B cell (primary cell): ENCODE measurements at regions not wholly inside any gene's neighbourhood (a gene's known extent, or its start where the extent isn't known, plus 50 kb on each side); places are given as distances from the start of the nearest gene placed in this dataset.
A peak's percentile ranks its signal among the peaks of the same experiment; 100 is the strongest.

Experiments
- ATAC-seq: fragments of 200-7000 bp; cut with Tn5 transposase; one replicate; pipeline ENCODE4 v1.10.0; 2021; ENCODE audit warnings: low read depth, mild to moderate bottlenecking, moderate number of reproducible peaks, moderate library complexity
- CTCF ChIA-PET: fragments of 350-600 bp; sonication (Branson Sonifier 250); formaldehyde crosslinking; loops from one replicate; lab custom pipeline; 2021; ENCODE audit warnings: antibody characterized with exemption, inconsistent platforms; lab: Charles Lee
- POLR2A ChIA-PET: fragments of 350-600 bp; sonication (Branson Sonifier 250); formaldehyde crosslinking; loops from one replicate; lab custom pipeline; 2021; ENCODE audit warnings: antibody characterized with exemption; lab: Charles Lee
- DNase-seq: peaks from one replicate; pipeline ENCODE4 v3.0.0; 2013
- H2AFZ ChIP-seq: 2 replicates; pipeline ENCODE4 v1.6.1; 2012; ENCODE audit warnings: mild to moderate bottlenecking, low read depth, low read length; ENCODE audit not compliant: insufficient read depth, poor library complexity, severe bottlenecking
- H3K27ac ChIP-seq, 2 donors: 1 replicate in 1 of 2; 2 replicates in 1 of 2; pipeline ENCODE4 v1.5.1; 2012 to 2013; ENCODE audit warnings: low read length in 2 of 2, mild to moderate bottlenecking in 2 of 2, moderate library complexity in 1 of 2
- H3K27me3 ChIP-seq, 4 experiments: fragments of 200-600 bp in 1 of 4; sonication (generic) in 1 of 4; replicated peaks in 1 of 4; 1 replicate in 2 of 4; 2 replicates in 2 of 4; pipeline versions ENCODE4 v1.6.1 to v1.7.0; 2013 to 2016; ENCODE audit warnings: low read length in 3 of 4, mild to moderate bottlenecking in 2 of 4, mixed read lengths in 1 of 4, moderate library complexity in 1 of 4; ENCODE audit not compliant: insufficient read depth in 4 of 4, control insufficient read depth in 3 of 4; ENCODE audit errors: control extremely low read depth in 1 of 4
- H3K36me3 ChIP-seq, 2 experiments: replicated peaks in 1 of 2; 1 replicate in 1 of 2; 2 replicates in 1 of 2; pipeline versions ENCODE4 v1.6.1 to v1.7.1; 2013; ENCODE audit warnings: low read length in 1 of 2; ENCODE audit not compliant: insufficient read depth in 2 of 2, control insufficient read depth in 1 of 2; ENCODE audit errors: control extremely low read depth in 1 of 2, extremely low read depth in 1 of 2
- H3K4me1 ChIP-seq, 2 donors: fragments of 200-600 bp in 1 of 2; sonication (generic) in 1 of 2; 1 replicate in 1 of 2; 2 replicates in 1 of 2; pipeline versions ENCODE4 v1.5.1 to v1.6.1; 2013 to 2017; ENCODE audit warnings: low read length in 2 of 2; ENCODE audit not compliant: control insufficient read depth in 2 of 2, insufficient read depth in 2 of 2
- H3K4me2 ChIP-seq: replicated peaks from 2 replicates; pipeline ENCODE3; 2012; ENCODE audit warnings: mild to moderate bottlenecking, low read depth, low read length; ENCODE audit not compliant: poor library complexity, severe bottlenecking
- H3K4me3 ChIP-seq, 5 experiments: fragments of 200-600 bp in 1 of 5; sonication (generic) in 1 of 5; 1 replicate in 3 of 5; 2 replicates in 2 of 5; pipeline versions ENCODE4 v1.5.1 to v1.7.0; 2011 to 2016; ENCODE audit warnings: low read length in 4 of 5, mild to moderate bottlenecking in 4 of 5, low read depth in 2 of 5, control low read depth in 1 of 5, moderate library complexity in 1 of 5; ENCODE audit not compliant: insufficient read depth in 1 of 5; ENCODE audit errors: control extremely low read depth in 1 of 5, extremely low read depth in 1 of 5
- H3K79me2 ChIP-seq: fragments of 200-600 bp; sonication (generic); one replicate; pipeline ENCODE4 v1.6.0; 2016; ENCODE audit warnings: low read length; ENCODE audit not compliant: control insufficient read depth, insufficient read depth
- H3K9ac ChIP-seq: fragments of 200-600 bp; sonication (generic); 2 replicates; pipeline ENCODE4 v1.6.1; 2017; ENCODE audit warnings: mild to moderate bottlenecking, low read length, moderate library complexity
- H3K9me3 ChIP-seq, 3 donors: one replicate each; pipeline versions ENCODE4 v1.6.1 to v1.7.1; 2013; ENCODE audit warnings: low read length in 2 of 3; ENCODE audit not compliant: control insufficient read depth in 2 of 3, insufficient read depth in 1 of 3; ENCODE audit errors: control extremely low read depth in 1 of 3
- H4K20me1 ChIP-seq: 2 replicates; pipeline ENCODE4 v1.6.0; 2012; ENCODE audit warnings: mild to moderate bottlenecking, low read length; ENCODE audit not compliant: insufficient read depth, control insufficient read depth, poor library complexity, severe bottlenecking
- H3K27ac Mint-ChIP-seq: one replicate; pipeline ENCODE4 v1.8.0; 2021; ENCODE audit warnings: mixed read lengths
- H3K27me3 Mint-ChIP-seq: one replicate; pipeline ENCODE4 v1.8.0; 2021; ENCODE audit warnings: mixed read lengths
- H3K4me1 Mint-ChIP-seq: one replicate; pipeline ENCODE4 v1.8.0; 2021; ENCODE audit warnings: mixed read lengths
- H3K4me3 Mint-ChIP-seq: one replicate; pipeline ENCODE4 v1.8.0; 2021; ENCODE audit warnings: mixed read lengths
- H3K9me3 Mint-ChIP-seq: one replicate; pipeline ENCODE4 v1.8.0; 2022; ENCODE audit warnings: mixed read lengths; ENCODE audit not compliant: insufficient read depth
- EZH2 ChIP-seq: IDR thresholded peaks from 2 replicates; pipeline ENCODE4 v1.6.1; 2012; ENCODE audit warnings: borderline replicate concordance, low read depth, mild to moderate bottlenecking, moderate library complexity, low read length; ENCODE audit not compliant: insufficient read depth, poor library complexity, severe bottlenecking
- WGBS: methylation state at CpG from one replicate; pipeline ENCODE4 v1.1.5; 2013; ENCODE audit warnings: missing lambda C conversion rate; ENCODE audit not compliant: insufficient coverage; 5-methylcytosine and 5-hydroxymethylcytosine counted together
- intact Hi-C: fragments of 100-400 bp; cut with micrococcal nuclease; formaldehyde crosslinking; loops from one replicate; pipeline ENCODE4 v1.10.0; 2022
- TF ChIP-seq, protein P1 (sequence below): fragments of 200-600 bp; IDR thresholded peaks from one replicate; pipeline ENCODE4 v1.8.0; 2022; ENCODE audit warnings: antibody characterized with exemption, mild to moderate bottlenecking

DNA sequence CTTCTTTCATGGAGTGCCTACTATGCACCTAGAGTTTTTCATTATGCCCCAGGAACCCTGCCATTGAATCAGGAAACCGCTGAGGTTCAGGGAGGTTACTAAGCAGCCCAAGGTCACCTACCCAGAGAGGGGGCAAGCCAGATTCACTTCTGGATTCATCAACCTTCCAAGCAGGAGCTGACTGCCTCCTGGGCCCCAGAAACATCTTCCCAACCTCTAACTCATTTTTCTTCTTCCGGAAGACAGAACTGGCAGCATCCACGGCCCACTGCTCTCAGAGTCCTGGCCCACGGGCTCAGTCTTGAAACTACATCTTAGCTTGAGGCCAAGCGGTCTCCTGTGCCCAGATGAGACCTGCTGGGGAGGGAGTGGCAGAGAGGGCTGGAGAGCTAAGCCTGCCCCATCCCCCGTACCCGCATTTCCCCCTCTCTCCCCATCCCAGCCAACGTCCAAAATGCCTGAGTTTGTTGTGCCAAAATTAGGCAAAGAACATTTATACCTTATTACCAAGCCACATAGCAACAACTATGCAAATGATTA lies 281.0 kb downstream of the CDC5L start:
- no peaks in the 10 kb centered on the region for H3K4me1 Mint-ChIP-seq
- ChIA-PET CTCF (interaction anchor here (1.0 to 1.6 kb wide), 5 partner anchors 11 to 1266 kb away, joined by 3 to 8 read pairs (median 5); no protein-coding TSS in a partner anchor), POLR2A (interaction anchor here (0.7 kb wide), 1 partner anchor 692 kb away, joined by 3 read pairs; no protein-coding TSS in a partner anchor)
- Histone ChIP-seq H3K27ac (no peak overlapping the region), H3K27me3 (no peaks in the 10 kb centered on the region), H3K4me3 (no peak overlapping the region), H3K79me2 (no peaks in the 10 kb centered on the region), H3K9ac (no peak overlapping the region), H3K36me3 (no peaks in the 10 kb centered on the region), H3K9me3 (no peaks in the 10 kb centered on the region), H3K4me2 (no peak overlapping the region), H3K4me1 (no peaks in the 10 kb centered on the region), H2AFZ (no peak overlapping the region), H4K20me1 (no peaks in the 10 kb centered on the region)
- no peak for DNase-seq
- H3K4me3 Mint-ChIP-seq, result no peak overlapping the region
- H3K9me3 Mint-ChIP-seq, result no peaks in the 10 kb centered on the region
- no peak for ATAC-seq
- TF ChIP-seq, protein P1, sequence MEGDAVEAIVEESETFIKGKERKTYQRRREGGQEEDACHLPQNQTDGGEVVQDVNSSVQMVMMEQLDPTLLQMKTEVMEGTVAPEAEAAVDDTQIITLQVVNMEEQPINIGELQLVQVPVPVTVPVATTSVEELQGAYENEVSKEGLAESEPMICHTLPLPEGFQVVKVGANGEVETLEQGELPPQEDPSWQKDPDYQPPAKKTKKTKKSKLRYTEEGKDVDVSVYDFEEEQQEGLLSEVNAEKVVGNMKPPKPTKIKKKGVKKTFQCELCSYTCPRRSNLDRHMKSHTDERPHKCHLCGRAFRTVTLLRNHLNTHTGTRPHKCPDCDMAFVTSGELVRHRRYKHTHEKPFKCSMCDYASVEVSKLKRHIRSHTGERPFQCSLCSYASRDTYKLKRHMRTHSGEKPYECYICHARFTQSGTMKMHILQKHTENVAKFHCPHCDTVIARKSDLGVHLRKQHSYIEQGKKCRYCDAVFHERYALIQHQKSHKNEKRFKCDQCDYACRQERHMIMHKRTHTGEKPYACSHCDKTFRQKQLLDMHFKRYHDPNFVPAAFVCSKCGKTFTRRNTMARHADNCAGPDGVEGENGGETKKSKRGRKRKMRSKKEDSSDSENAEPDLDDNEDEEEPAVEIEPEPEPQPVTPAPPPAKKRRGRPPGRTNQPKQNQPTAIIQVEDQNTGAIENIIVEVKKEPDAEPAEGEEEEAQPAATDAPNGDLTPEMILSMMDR, result peak; percentile 30
- no peak for TF ChIP-seq EZH2
- intact Hi-C loops, result no loop called here
- no peak overlapping the region for H3K27ac Mint-ChIP-seq
- 74% methylated on average over 4 of the region's 8 CpGs for WGBS
- H3K27me3 Mint-ChIP-seq, result peaks cover 13% of the 10 kb centered on the region

DNA sequence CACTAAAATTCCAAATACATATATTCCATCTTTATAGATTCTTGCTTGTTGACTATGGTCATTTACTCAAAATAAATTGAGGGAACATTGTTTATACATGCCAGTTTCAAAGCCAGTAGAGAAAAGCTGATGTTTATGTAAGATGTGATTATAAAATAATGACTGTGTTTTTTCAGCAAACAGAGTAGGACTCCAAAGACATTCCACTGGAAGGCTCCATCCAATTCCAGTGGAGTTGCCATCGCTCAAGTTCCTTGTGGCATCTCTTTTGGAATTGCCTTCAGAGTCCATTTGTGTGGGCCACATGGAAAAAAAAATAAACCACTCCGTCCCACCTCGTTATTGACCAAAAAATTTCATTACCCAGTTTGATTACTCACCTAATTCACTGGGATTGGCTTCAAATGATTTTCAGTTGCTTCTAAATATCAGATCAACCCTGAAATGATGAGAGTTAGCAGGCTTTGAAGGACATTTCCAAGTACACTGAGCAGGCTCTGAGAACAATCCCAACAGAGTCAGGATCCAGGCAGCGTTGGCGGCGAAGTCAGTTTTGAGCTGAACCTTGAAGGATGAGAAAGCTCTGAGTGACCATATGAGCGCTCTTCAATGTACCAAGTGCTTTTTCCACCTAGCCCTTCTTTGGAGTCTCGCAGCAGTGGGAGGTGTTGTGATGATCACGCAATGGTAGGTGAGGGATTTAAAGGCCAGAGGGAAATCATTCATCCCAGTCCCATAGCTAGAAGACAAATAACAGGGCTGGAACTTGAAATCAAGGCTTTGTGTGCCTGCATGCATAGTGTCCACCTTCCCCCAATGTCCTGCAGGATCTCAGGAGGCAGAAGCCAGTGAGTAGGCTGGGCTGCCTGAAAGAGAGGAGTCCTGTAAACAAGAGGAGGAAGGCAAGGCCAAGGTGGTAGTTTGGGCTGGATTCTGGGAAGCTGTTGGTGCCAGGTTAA lies 281.7 kb downstream of the CDC5L start:
- Mint-ChIP-seq H3K27me3 (peaks cover 11% of the 10 kb centered on the region), H3K4me3 (no peak overlapping the region), H3K4me1 (no peaks in the 10 kb centered on the region), H3K9me3 (no peaks in the 10 kb centered on the region), H3K27ac (no peak overlapping the region)
- no peak overlapping the region for H3K4me2 ChIP-seq
- H3K36me3 ChIP-seq, result no peaks in the 10 kb centered on the region
- H3K4me3 ChIP-seq, result no peak overlapping the region
- H3K9me3 ChIP-seq, result no peaks in the 10 kb centered on the region
- TF ChIP-seq, protein P1, result no peak
- no peak for TF ChIP-seq EZH2
- ATAC-seq (no peak), DNase-seq (no peak)
- H3K27me3 ChIP-seq, result no peaks in the 10 kb centered on the region
- no peaks in the 10 kb centered on the region for H4K20me1 ChIP-seq
- H2AFZ ChIP-seq, result no peak overlapping the region
- intact Hi-C loops, result no loop called here
- no peak overlapping the region for H3K9ac ChIP-seq
- ChIA-PET POLR2A (interaction anchor here (0.7 kb wide), 1 partner anchor 691 kb away, joined by 3 read pairs; no protein-coding TSS in a partner anchor), CTCF (interaction anchor here (1.4 to 1.6 kb wide), 4 partner anchors 13 to 1265 kb away, joined by 3 to 8 read pairs (median 6); no protein-coding TSS in a partner anchor)
- no peaks in the 10 kb centered on the region for H3K4me1 ChIP-seq
- H3K27ac ChIP-seq, result no peak overlapping the region
- no peaks in the 10 kb centered on the region for H3K79me2 ChIP-seq
- WGBS, result 88% methylated on average over 6 of the region's 9 CpGs
